Left lobe of liver (tissue), 2 donors: ENCODE measurements at regions not wholly inside any gene's neighbourhood (a gene's known extent, or its start where the extent isn't known, plus 50 kb on each side); places are given as distances from the start of the nearest gene placed in this dataset.

Experiments used
- ATAC-seq: fragments of 200-7000 bp; cut with Tn5 transposase; one replicate; pipeline ENCODE4 v1.9.1; 2020; ENCODE audit warnings: mild to moderate bottlenecking, moderate library complexity
- DNase-seq: peaks from one replicate; pipeline ENCODE4 v3.0.0-alpha.2; 2020; ENCODE audit warnings: low spot score
- donor health status: DM: no; HTN: no; CAD: no; lungs with moderate emphysema.
- donor health status: DM: no; HTN: yes; CAD: no.

DNA sequence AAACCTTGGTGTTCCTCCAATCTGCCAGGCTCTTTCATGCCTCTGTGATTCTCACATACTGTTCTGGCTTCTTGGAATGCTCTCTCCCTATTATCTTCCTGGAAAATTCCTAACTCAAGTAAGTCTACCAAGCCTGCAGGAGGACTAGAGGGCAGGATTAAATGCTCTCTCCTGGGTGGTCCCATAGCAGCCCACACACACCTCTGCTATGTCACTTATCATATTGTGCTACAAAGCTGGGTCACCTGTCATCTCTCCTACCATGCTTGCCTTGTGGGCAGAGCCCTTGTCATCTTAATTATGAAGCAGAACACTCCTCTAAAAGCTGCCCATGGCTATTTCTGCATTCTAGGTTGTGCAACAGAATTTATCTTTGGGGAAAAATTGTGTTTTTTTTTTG is 344.5 kb upstream of the NOCT start:
- DNase-seq (no peak), ATAC-seq (no peak)

DNA sequence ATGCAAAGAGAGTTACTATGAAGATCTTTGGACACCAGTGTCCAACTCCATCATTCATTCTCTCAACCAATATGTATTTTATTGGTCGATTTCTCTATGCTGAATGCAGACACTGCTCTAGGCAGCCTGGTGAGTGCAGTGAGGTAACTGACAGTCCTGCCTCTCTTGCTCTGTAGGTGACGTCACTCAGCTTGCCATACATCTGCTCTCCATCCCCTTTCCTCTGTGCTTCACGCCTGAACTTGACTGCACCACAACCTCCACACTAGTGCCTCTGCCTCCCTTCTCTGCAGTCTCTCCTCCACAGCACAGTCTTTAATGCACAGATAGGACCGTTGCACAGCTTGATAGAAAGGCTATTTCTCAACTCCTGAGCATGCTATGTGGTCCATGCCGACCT is 344.9 kb upstream of the NOCT start:
- no peak for ATAC-seq
- no peak for DNase-seq

DNA sequence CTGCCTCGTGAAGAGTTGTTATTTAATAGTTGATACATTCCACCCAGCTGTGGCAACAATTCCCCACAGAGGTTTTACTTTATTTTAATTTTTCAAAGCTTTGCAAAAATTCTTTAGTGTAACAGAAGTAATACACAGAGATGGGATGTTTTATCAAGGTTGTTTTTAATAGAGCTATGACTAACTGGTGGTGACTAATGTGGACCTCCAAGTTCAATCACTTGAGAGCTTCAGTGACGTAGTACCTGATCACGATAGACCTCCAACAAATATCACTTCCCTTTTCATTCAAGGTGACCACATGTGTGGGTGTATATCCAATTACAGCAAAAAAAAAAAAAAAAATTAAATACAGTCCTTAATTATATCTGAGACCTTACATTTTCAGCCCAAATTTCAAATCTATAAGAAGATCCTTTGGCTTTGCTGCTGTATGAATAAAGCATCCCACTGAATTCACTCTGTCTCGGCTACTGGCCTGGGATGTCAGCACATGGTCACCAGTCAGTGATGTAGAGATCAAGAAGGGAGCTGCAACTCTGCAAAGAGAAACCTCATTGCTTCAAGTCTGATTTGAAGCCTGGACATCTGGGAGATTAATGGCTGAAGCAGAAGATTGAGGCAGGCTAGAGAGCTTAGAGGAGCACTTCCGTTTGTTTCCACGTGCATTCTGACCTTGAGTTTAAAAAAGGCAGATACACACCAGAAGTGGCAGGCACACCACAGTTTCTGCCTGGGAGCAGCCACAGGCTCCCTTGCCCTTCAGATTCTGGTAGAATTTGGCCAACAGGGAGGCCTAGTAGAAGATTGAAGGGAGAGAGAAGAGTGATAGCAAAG is 345.9 kb upstream of the NOCT start:
- ATAC-seq (no peak), DNase-seq (no peak)

DNA sequence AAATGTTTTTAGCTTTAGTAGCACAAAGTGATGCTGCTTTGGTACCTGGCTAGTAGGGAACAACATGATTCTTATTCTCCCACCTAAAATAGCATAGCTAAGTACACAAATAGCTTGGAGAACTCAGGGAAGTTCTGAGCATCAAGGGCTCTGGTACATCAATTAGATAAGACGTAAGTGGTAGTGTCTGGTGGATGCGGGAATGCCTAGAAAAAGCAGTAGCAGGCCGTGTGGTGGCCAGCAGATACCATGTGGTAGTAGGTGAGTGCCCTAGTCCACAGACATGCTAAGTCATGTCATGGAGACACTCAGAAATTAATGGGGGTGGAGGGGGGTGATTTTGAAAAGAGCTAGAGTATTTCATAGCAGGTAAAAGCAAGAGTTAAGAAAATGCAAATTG is 347.3 kb upstream of the NOCT start:
- ATAC-seq, result no peak

DNA sequence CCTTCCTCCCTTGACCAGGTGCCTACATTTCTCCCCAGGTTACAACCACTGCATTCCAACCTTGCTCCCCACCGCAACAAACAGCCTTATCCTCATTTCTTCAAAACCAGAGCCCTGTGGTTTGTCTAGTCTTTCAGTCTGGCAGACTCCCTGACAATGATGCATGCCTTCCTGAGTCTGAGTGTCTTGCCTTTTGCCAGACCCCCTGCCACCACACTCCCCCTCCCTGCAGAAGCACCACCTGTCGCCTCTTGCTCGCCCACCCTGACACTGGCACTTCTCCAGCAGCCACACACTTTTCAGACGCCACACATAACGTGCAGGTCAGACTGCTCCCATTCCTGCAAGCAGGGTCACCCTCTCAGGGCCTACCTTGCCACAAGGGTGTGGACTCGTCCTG is 349.2 kb upstream of the NOCT start:
- ATAC-seq, result no peak
- no peak for DNase-seq

More for the DNA sequence above, 347.3 kb upstream of the NOCT start:
- DNase-seq, result no peak

DNA sequence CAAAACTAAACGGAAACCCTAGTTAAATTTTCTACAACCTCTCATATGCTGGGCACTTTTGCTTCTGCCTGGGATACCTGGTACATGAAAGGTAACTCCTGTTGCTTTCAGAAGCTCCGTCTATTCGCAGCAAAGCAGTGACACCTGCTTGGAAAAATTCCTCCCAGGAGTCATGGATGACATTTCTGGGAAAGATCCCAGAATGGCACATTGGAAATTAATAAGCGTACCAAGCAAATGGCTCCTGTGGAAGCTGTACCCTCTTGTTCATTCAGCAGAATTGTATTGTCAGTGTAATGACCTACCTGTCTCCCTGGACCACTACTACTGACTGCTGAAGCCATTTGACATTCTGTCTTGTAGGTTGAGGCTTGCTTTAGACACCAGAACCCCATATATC is 349.7 kb upstream of the NOCT start:
- no peak for ATAC-seq
- no peak for DNase-seq

DNA sequence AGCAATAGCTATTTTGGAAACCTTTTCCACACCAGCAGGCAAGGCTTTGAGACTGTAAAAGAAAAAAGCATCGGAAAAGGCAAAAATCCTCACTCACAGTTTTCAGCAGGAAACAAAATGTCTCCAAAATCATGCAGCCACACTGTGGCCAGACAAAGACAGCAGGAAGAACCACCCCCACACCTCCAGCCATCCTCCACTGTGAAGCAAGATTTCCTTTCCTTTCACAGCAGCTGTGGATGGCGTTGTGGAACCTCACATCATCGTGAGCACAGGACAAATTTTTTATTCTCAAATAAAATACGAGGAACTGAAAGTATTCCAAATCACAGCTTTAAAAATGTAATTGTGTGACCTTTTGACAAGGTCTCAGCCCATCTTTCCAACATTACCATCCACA is 351.7 kb upstream of the NOCT start:
- DNase-seq (no peak), ATAC-seq (no peak)

DNA sequence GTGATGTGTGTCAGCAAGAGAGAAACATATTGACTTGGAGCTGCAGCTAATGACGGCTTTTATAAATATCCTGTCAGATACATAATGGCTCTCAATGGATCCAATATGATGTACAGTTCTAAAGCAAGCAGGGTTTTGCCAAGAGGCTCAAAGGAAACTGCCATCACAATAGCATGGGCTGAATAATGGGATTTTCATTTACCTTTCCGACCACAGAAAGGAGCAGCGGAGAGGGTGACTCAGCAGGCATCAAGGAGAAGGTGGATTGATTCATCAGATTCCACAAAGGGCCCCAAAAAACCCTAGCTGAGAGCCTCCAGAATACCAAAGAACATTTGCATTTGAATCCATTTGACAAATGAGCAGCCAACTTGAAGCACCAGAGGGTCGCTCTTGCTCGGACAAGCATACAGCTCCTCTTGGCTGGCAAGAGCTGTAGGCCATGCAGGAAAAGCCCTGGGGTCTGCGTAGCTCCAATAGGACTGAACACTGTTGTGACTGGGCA is 355.7 kb upstream of the NOCT start:
- DNase-seq (no peak), ATAC-seq (no peak)

DNA sequence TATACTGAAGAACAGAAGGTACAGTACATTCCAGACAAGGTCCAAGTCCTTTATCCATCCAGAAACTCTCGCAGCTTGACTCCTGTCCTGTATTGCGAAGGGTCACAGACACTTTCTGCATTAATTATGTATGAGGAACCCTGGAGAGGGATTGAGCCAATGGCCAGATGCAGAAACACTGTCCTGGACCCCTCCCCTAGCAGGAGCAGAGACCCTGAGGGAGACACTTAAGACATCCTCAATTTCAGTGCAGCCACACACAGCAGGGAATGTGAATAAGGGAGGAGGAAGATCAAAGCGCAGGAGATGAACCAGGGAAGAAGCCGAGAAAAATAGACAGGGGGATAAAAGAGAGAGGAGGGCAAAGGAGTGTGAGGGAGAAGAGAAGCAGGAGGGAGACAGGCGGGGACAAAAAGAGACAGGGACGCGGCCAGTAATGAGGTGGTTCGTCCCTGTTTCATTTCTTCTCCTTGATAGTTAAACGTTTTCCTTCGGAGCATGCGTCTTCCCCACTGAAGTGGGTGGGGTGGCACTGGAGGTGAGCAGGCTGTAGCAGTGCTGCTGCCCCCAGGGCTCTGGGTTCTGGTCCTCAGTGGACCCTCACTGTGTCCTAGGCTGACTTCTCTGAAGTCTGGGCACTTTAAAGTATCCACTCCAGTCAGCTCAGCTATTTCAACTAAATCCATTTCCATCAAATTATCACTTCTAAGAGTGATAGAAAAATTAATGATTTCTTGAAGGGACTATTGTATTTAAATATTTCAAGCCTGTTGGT is 356.4 kb upstream of the NOCT start:
- ATAC-seq (no peak), DNase-seq (no peak)

DNA sequence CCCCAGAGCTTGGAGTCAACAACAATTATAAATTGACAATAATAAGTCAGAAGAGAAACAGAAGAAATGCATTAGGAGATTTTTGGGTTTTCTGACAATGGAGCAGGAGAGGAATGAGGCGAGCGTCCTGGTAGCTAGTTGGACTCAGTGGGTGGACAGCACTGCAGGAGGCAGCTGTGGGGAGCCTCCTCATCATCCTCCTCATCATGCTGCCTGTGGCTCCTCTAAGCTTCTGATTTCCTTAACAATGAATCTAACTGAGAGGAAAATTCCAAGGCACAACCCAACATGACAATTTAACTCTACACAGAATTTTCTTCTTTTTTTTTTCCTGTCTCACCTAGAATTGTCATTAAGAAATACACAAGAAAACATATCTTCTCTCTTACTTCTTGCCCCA is 357.1 kb upstream of the NOCT start:
- no peak for ATAC-seq
- no peak for DNase-seq

DNA sequence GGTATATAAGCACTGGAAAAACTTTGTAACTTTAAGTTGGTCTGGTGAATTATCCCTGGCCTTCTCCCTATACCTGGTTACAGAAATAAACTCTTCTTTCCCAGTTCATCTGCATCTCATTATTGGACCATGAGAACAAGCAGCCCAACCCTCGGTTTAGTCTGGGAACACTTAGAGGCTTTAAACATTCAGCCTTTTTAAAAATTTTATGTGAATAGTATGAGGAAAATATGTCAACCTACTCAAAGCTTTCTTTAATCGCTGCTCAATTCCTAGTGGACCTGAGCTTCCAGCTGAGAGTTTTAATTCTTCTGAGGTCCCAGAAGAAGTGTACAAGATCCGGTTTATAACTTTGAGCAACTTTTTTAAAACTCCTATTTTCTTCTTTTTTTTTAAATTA is 358.6 kb upstream of the NOCT start:
- DNase-seq (no peak), ATAC-seq (no peak)

DNA sequence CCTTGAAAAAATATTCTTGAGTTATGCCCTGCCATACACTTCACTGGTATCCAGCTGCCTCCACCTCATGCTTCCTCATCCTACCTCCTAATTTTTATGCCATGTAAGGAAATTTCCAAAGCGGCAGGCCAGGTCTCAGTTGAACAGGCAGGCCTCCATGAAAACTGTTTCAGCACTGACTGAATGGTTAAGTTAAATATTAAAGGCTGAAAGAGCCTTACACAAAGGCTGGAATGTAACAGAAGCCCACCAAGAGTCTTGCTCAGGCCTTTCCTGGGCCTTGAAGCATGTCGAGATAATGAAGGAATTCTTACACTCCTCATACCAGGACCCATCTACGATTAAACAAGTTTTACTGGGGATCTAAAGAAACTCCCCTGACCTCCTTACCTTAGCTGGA is 359.6 kb upstream of the NOCT start:
- DNase-seq, result no peak
- ATAC-seq, result no peak

DNA sequence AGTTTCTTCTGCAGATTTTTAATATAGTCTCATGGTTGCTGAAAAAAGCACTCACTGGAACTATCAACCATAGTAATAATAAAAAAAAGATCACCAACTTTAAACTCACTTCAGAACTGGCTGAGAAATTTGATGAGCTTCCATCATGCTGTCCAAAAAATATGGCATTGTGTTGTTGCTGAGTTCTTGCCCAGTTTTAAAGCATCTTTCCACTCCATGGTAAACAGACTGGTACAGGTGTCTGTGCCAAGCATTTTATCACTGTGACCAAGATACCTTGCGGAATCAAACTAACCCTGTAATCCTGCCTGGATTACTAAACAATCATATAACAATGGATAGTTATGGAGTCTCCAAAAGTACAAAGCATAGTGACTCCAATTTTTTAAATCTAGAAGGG is 360.3 kb upstream of the NOCT start:
- ATAC-seq (no peak), DNase-seq (no peak)

DNA sequence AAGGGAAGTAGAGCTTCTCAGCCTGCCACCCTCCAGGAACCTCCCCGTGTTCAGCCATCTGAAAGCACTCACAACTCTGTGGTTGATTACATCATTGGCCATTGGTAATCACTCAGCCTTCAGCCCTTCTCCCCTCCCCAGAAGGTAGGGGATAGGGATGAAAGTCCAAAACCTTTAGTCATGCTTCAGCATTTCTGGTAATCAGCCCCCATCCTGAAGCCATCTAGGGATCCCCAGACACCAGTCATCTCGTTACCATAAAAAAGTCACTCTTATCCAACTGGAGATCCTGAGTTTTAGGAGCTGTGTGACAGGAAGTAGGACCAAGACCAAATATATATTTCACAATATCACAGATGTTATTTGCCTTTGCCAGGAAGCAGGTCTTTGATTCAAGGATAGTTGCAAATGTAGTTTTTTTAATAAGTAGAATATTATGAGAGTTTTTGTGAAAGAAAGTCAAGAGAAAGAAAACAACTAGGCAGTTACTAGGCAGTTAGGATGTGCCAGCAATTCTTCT is 364.6 kb upstream of the NOCT start:
- DNase-seq, result no peak

DNA sequence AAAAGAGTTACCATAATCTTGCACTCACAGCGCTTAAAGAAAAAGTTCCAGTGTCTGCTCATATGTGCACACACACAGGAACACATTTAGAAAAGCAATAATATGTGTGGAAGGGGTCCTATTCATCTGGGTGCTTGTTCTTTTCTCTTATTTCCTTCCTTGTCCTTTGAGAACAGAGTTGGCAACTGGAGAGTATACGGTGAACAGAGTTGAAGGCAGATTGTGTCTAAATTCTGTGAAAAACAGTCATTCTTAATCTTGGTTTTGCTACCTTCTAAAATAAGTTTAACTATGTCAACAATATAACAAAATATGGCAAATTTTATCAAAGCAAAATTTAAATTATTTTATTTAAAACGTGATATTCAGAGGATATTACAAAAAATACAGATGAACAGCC is 365.1 kb upstream of the NOCT start:
- no peak for DNase-seq
- ATAC-seq, result no peak

More for the DNA sequence above, 364.6 kb upstream of the NOCT start:
- ATAC-seq, result no peak

DNA sequence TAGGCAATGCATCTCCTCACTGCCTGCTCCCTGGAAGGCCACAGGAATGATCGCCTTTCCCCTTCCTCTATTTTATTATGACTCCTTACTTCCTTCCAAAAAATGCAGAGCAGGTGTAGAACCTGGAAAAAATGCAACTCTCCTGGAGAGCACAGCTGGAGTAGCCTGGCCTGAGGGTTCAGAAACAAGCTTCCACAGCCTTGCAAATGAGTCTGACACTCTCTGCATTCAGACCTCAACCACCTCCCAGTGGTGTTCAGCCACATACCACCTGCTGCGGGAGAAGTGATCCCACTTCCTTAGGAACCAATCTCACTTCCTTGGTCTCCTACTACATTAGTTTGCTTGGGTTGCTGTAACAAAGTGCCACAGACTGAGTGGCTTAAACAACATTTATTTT is 368.1 kb upstream of the NOCT start:
- ATAC-seq (no peak), DNase-seq (no peak)

DNA sequence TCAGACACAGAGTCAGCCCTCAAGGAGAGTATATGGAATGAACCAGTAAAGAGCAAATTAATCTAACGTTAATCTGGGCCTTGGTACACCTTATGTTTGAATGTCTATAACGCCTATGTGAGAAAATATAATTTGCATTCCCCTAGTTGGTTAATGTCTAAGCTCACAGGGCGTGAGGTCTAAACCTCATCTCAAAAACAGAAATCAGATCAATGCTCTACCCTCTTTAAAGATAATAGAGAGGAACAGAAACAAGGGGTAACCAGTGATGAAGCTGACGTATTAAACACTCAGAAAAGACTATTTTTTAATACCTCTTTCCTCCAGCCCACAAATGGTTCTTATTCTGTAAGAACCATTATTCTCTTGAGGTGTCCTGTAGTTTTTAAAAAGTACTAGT is 369.2 kb upstream of the NOCT start:
- ATAC-seq, result no peak
- no peak for DNase-seq

DNA sequence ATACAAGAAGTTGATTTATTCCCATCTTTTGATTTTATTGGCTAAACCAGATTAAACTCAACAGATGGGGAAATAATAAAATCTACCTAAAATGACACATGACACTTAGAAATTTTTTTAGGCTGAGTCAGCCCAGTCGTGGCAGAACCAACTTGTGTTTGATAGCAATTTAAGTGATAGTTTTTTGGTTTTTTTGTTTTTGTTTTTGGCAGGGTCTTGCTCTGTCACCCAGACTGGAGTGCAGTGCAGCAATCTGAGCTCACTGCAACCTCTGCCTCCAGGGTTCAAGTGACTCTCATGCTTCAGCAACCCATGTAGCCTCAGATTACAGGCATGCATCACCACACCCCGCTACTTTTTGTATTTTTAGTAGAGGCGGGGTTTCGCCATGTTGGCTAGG is 370.3 kb upstream of the NOCT start:
- ATAC-seq (no peak), DNase-seq (no peak)

DNA sequence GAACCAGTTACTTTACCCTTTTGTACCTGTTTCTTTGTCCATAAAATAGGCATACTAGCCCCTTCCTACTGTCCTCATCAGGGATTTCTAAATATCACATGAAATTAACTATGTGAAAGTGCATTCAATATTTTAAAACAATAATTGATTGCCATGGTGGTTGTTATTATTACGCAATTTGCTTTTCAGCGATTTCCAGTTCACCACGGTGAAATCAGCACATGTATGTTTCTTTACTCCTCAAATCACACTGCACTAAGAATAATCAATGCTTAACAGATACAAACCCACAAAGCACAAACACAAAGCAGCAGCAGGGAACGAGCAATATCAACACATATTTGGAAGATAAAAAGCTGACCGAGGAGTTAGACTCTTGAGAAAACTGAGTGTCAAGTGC is 371.3 kb upstream of the NOCT start:
- DNase-seq (no peak), ATAC-seq (no peak)

DNA sequence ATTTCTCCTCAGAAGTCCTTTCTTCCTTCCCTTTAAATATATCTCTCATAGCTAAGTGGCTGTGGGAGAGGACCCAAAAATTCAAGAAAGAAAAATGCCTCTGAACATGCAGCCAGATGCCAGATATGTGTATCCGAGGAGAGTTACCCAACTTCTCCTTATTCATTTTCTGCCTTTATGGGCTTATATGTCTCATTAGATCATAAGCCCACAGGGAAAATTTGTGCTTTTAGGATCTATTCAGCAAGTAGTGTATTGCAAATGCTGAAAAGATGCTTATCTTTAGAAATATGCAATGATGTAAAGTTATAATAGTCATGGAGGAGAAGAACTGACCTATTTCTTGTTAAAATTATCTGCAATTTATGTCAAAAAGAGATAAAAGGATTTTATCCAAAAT is 371.8 kb upstream of the NOCT start:
- no peak for ATAC-seq

DNA sequence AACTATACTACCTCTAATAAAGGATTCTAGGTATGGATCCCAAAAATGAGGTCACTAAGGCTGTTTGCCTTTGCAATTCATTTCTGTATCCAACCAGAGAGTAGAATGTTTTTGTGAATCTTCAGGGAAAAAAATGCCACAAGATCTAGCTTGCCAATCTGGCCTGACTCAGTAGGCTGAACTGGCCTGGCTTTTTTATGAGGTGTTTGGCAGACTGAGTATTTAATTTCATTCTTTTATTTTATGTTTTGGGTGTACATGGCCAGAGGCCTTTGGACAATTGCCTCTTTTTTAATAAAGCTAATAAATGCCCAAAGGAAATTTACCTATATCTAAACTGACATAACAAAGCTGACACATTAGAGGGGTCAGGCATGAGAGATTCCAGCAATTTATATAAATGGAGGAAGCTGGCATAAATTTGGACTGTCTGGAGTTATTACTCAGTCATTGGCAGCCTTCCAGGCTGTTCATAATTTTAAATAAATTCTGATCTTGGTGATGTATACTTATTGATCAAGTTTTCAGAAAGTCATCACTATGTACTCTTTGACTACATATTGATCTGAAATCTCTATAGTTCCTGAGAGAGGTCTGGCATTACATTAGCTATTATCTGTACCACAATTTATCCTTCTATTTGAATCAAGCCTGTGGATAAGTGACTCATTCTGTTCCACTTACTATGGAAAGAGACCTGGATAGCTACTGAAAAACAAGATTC is 376.4 kb upstream of the NOCT start:
- ATAC-seq (no peak), DNase-seq (no peak)

More for the DNA sequence above, 371.8 kb upstream of the NOCT start:
- DNase-seq, result no peak
